OCI-LY1 (cell line): ENCODE measurements at regions not wholly inside any gene's neighbourhood (a gene's known extent, or its start where the extent isn't known, plus 50 kb on each side); places are given as distances from the start of the nearest gene placed in this dataset.

Source experiments
- CTCF ChIP-seq: fragments of 200-600 bp; sonication (generic), shearing (Covaris generic); IDR thresholded peaks from 2 replicates; pipeline ENCODE4 v1.5.1; 2017; ENCODE audit warnings: mild to moderate bottlenecking, antibody characterized with exemption, low read length, moderate library complexity, mixed read lengths
- EZH2 ChIP-seq: fragments of 200-600 bp; sonication (generic), shearing (Covaris generic); IDR thresholded peaks from 2 replicates; pipeline ENCODE4 v1.8.0; 2017; ENCODE audit warnings: borderline replicate concordance, mixed run types, mild to moderate bottlenecking, antibody characterized with exemption, low read length, moderate library complexity, mixed read lengths

- TF ChIP-seq CTCF (no peak), EZH2 (no peak)
These were observed 51.7 kb upstream of the GSE1 start for GRCh38 chr16:85561248-85562092.
